ENCODE measurements at regions not wholly inside any gene's neighbourhood (a gene's known extent, or its start where the extent isn't known, plus 50 kb on each side); places are given as distances from the start of the nearest gene placed in this dataset.

GRCh38 chr7:85708221-85708620, 521.4 kb upstream of the SEMA3D start:
- TF ChIP-seq, protein P1, sequence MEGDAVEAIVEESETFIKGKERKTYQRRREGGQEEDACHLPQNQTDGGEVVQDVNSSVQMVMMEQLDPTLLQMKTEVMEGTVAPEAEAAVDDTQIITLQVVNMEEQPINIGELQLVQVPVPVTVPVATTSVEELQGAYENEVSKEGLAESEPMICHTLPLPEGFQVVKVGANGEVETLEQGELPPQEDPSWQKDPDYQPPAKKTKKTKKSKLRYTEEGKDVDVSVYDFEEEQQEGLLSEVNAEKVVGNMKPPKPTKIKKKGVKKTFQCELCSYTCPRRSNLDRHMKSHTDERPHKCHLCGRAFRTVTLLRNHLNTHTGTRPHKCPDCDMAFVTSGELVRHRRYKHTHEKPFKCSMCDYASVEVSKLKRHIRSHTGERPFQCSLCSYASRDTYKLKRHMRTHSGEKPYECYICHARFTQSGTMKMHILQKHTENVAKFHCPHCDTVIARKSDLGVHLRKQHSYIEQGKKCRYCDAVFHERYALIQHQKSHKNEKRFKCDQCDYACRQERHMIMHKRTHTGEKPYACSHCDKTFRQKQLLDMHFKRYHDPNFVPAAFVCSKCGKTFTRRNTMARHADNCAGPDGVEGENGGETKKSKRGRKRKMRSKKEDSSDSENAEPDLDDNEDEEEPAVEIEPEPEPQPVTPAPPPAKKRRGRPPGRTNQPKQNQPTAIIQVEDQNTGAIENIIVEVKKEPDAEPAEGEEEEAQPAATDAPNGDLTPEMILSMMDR (IDR thresholded peaks at IDR 0.05): no peak
- DNase-seq (ENCODE audit: low spot score): no peak
- ATAC-seq (ENCODE audit: low FRiP score): no peak

DNA sequence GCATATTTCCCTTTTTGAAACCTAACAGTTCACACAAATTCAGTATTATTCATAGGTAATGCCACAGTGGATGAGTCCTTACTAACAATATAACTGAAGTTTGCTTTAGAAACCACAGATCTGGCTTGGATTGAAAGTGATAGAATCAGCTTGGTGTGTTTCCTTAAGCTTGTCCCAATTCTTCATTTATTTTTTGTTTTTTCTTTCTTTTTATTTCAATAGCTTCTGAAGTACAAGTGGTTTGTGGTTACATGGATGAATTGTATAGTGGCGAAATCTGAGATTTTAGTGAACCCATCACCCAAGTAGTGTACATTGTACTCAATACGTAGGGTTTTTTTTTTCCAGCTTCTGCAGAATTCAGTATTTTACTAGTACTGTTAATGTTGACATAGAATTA, 518.2 kb upstream of the SEMA3D start:
- DNase-seq (ENCODE audit: low spot score) (no peak), ATAC-seq (ENCODE audit: low FRiP score) (no peak)
- TF ChIP-seq, protein P1 (IDR thresholded peaks at IDR 0.05): no peak

- TF ChIP-seq, protein P1 (IDR thresholded peaks at IDR 0.05): no peak
- ATAC-seq (ENCODE audit: low FRiP score): no peak
- DNase-seq (ENCODE audit: low spot score): no peak
Measured at GRCh38 chr7:85703251-85704010, 516.6 kb upstream of the SEMA3D start.

DNA sequence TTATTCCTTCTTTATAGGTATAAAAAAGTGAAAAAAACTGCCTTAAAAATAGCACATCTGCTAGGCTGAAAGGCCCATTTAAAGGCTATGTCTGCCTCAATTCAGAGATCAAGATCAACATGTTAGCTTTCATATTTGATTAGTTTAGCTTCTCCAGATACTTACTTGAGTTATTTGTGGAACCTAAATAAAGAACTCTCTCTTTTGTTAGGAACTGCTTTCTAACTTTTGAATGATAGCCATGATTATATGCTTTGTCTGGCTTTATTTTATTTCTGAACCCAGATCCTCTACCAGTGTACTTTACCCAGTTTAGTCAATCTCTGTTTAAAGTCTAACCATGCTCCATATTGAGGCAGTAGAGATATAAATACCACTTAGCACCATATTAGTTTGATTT, 515.5 kb upstream of the SEMA3D start:
- DNase-seq (ENCODE audit: low spot score) (no peak), ATAC-seq (ENCODE audit: low FRiP score) (no peak)
- TF ChIP-seq, protein P1 (IDR thresholded peaks at IDR 0.05): no peak

DNA sequence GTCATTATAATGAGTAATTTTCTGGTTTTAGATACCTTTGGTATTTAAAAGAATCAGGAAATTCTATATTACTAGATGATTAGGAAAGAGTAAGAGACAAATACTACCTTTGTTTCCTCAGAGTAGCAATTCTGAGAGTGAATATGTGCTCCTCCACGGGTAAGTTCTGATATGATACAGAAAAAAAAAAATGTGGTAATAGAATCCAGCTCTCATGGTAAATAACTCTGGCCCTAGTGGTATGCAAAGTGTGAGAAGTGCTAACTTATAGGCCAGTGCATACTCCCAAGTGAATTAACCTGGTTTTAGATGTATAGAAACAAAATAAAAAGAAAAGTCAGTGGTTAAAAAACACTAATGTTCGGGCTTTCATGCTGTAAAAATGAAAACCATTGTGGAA, 512.6 kb upstream of the SEMA3D start:
- ATAC-seq (ENCODE audit: low FRiP score) (no peak), DNase-seq (ENCODE audit: low spot score) (no peak)
- TF ChIP-seq, protein P1 (IDR thresholded peaks at IDR 0.05): no peak

- TF ChIP-seq, protein P1 (IDR thresholded peaks at IDR 0.05): no peak
- ATAC-seq (ENCODE audit: low FRiP score): no peak
- DNase-seq (ENCODE audit: low spot score): no peak
Measured at GRCh38 chr7:85695533-85695932, 508.7 kb upstream of the SEMA3D start.

GRCh38 chr7:85695041-85695440, 508.2 kb upstream of the SEMA3D start:
- ATAC-seq (ENCODE audit: low FRiP score) (no peak), DNase-seq (ENCODE audit: low spot score) (no peak)
- TF ChIP-seq, protein P1 (IDR thresholded peaks at IDR 0.05): no peak
